NCI-H82 (cell line): ENCODE measurements at regions not wholly inside any gene's neighbourhood (a gene's known extent, or its start where the extent isn't known, plus 50 kb on each side); places are given as distances from the start of the nearest gene placed in this dataset.
"Not testable (repeated sequence)": the region's sequence is repeated elsewhere in the genome, so short reads cannot be mapped to it uniquely, and the experiment has no call there.

Experiments
- DNase-seq: peaks from one replicate; lab custom pipeline; 2025; lab: John Stamatoyannopoulos, UW

DNA sequence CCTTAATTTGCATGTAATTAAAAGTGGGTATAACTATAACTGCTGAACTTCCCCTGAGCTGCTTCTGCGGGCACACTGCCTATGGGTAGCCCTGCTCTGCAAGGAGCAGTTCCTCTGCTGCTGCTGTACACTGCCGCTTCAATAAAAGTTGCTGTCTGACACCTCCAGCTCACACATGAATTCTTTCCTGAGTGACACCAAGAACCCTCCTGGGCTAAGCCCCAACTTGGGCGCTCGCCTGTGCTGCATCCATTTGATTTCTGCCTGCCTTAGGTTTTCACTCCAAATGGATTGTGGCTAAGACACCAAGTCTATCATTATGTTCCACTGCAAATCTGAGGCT, 215.7 kb downstream of the ANAPC1 start:
- DNase-seq, result no peak

DNA sequence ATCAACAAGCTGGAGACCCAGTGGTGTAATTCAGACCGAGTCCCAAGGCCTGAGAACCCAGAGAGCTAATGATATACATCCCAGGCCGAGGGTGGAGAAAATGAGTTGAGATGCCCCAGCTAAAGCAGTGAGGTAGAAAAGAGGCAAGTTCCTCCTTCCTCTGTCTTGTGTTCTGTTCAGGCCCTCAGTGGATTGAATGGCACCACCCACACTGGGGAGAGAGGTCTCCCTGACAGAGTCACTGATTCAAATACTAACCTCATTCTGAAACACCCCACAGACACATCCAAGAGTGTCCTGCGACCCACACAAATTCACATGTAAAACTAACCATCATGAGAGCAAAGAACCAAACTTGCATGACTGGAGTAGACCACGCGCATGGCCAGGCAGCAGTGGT, 215.3 kb downstream of the ANAPC1 start:
- DNase-seq, result no peak

DNA sequence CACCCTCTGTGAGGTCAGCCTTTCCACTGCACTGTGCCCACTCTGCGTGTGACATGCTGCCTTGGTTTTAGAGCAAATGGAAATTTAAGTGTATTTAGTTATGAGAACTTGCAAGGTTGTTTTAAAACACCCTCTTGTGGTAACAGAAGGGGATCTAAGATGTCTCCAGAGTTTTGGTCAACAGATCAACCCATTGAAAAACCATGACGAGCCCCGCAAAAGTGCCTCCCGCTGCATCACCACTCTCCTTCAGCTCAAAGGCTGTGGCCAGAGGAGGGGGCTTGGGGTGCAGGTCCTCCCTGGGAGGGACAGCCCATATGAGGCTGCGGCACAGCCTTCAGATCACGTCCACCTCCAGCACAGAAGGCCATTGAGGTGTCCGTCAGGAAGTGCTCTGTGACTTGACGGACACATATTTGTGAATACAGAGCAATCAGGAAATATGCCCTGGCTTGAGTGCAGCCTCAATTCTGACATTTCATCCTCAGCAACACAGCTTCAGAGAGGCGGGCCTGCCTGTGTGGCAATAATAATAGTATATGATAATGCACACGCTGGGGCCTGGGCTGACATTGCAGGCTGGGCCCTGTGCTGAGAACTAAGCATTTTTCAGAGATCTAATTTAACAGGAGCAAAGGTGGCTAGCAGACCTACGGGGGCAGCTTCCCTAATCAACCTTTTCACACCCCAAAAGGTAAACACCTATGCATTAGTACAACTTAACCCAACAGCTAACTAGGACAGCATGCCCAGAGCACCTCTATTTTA, 213.9 kb downstream of the ANAPC1 start:
- no peak for DNase-seq

DNA sequence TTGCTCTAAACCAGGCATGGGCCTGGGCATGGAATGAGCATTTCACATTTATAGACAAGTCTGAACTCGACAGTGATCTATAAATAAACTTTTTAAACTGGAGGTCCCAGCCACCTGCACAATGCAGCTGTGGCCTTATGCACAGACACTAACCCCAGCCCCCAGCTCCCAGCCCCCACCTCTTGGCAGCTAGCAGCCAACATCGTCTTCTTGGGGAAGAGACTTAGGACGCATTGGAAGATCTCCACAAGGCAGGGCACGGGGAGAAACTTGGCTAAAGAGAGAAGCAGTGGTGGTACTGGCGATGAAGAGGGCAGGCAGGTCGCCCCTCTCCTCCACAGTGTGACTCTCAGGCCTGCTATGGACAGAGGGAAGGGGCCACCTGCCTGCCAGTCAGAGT, 213.2 kb downstream of the ANAPC1 start:
- no peak for DNase-seq

DNA sequence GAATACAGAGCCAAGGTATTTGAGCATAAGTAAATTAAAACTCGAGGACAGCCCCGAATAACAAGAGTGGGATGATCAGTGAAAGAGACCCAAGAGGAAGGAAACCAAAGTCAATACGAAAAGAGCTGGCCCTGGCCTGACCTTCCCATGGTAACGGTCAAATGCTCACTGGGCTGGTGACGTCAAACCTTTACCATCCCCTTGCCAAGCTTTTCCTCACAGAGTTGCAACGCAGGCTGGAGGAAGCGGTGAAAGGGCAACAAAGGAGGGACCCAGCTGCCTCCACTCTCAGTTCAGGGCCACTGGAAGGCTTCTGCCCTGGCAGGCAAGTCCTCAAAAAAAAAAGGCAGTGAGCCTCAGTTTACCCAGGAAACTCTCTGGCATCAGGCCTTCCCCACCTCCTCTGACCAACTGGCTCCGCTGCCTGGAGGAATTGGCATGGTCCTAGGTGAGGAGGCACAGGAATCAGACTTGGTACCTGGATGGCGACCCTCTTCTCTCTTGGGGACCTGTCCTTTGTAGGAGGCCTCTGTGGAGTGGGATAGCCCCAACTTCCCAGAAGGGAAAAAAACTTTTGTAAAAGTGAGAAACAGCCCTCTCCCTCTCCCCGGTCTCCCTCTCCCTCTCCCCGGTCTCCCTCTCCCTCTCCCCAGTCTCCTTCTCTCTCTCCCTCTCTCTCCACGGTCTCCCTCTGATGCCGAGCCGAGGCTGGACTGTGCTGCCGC, 212.4 kb downstream of the ANAPC1 start:
- DNase-seq, result no peak

DNA sequence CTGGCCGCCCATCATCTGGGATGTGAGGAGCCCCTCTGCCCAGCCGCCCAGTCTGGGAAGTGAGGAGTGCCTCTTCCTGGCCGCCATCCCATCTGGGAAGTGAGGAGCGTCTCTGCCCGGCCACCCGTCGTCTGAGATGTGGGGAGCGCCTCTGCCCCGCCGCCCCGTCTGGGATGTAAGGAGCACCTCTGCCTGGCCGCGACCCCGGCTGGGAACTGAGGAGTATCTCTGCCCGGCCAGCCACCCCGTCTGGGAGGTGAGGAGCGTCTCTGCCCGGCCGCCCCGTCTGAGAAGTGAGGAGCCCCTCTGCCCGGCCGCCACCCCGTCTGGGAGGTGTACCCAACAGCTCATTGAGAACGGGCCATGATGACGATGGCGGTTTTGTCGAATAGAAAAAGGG, 211.4 kb downstream of the ANAPC1 start:
- DNase-seq, result not testable (repeated sequence)

DNA sequence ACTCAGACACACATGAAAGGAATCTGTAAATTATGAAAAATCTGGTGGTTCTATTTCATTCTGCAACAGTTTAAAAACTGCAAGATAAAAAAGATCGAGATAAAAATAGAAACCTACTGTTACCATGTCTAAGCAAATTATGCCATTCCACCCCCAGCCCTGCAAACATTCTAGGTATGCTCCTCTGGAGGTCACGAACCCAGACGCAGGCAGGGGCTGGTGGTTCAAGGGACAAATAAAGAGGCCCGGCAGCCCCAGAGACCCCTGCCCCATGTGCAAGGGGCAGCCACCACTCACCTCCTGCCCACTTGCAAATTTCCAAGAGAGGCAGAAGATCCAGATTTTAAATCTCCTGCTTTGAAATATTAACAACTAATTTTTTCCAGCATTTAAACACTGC, 210.5 kb downstream of the ANAPC1 start:
- DNase-seq, result no peak

DNA sequence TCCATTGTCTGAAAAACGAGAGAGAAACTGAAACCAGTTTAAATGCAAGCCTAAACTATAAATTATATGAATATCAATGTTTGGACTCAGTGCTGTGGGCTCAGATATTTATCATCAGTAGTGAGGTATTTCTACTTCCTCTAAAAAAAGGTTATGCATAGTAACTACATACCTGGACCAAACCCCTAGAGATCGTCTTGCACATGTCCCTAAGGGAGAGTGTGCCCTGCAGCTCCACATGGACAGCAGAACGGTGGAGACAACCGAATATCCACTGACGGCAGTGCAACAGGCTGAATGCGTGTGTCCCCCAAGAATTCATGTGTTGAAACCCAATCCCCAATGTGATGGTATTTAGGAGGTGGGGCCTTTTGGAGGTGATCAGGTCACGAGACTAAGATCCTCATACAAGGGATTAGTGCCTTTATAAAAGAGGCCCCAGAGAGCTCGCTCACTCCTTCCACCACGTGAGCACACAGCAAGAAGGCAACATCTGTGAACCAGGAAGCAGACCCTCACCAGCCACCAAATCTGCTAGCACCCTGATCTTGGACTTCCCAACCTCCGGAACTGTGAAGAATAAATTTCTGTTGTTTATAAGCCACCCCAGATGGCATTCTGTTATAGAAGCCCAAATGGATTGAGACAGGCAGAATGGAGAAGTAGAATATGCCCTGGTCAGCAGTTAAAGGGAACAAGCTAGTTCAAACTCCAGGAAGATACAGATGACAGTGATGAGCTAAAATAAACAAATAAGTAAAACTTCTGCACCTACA, 208.4 kb downstream of the ANAPC1 start:
- DNase-seq, result no peak

DNA sequence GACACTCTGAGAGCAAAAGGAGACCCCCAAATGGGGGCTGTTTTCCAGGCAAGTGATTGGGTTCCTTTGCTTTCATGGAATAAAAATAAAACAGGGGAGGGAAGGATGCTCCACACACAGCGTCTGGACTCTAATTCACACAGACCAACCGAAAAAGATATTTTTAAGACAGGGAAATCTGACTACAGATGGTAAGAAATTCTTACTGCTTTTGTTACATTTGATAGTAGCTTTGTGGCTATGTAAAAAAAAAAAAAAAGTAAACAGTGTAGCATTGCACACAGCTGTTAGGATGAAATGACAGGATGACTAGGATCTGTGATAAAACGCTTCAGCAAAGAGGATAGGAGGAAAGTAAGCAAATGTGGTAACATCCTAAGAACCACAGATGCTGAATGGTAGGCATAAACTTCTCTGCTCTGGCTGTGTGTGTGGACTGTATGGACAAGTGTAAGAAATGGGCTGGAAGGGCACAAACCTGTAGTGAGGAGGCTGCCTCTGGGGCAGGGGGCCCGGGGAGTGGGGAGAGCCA, 207.6 kb downstream of the ANAPC1 start:
- DNase-seq, result no peak

DNA sequence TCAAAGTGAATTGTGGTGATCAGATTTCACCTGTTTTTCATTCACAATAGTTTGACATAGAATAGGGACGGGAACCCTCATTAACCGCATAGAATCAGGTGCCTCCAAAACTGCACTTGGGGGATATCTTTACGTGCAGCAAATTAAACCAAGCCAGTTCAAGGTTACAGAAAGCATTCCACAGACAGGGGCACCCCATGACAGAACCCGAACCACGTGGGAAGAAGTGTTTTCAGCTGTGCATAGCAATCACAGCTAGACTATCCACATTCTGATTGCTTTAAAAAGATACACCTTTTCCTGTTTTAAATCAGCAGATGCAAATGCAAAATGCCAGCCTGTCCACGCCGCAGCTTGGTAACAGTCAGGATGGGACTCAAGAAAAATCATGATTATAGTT, 205.8 kb downstream of the ANAPC1 start:
- no peak for DNase-seq

DNA sequence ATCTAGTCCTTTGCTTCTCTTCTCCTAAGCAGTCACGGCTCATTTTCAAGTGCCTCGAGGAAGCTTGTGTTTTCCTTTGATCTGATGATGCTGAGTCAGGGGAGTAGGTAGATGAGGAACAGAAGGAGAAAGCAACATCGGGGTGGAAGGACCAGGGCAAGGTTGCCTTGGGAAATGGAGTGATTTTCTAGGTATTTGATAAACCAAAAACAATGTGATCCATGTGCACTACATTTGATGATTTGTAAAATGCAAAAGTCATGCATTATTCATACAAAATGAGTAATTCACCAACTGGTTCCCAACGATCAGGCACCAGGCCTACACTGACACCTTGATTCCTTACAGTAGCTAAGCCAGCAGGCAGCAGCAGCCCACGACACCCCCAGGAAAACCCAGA, 205.3 kb downstream of the ANAPC1 start:
- DNase-seq, result no peak

DNA sequence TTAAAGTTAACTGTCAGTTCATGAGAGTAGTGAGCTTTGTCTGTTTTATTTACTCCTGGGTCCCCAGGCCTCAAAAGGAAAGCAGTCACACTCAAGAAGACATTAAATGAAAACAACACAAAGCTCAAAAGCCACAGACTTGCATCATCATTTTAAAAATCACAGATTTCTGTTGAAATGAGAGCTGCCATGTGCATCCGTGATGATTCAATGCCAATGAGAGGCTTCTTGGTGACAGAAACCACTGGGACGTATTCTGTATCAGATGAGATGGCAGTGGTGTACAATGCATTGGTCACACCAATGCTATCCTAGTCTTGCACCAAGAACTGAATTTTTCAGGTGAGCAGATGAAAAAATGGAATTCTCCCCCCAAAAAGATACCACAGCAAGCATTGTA, 204.8 kb downstream of the ANAPC1 start:
- no peak for DNase-seq

DNA sequence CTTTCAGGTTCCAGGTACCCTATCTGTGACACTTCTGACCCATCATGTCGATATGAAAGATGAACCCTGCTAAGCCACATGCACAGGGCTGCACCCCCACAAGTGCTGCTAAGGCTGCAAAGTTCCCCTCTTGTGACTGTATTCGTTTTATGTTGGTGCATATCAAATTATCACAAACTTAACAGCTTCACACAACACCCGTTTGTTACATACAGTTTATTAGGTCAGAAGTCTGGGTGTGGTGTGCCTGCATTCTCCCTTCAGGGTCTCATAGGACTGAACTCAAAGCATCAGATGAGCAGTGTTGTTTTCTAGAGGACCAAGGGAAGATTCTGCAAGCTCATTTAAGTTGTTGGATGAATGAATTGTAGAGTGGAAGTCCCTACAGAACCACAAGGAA, 199.4 kb downstream of the ANAPC1 start:
- DNase-seq, result no peak

DNA sequence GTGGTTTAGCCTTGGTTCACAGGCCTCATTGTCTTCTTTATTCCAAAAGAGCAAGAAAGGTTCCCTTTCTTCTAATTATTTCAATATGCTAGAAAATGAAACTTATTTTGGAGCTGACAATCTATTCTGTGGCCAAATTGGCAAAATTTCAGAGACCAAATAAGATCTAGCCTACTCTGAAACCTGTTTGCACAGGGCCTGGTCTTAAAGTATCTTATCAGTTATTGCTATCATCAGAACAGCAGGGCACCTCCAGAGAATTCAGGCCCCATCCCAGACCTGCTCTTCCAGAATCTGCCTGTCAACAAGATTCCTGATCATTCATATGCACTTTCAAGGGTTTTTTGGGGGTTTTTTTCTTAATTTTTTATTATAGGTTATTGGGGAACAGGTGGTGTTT, 198.7 kb downstream of the ANAPC1 start:
- DNase-seq, result no peak

DNA sequence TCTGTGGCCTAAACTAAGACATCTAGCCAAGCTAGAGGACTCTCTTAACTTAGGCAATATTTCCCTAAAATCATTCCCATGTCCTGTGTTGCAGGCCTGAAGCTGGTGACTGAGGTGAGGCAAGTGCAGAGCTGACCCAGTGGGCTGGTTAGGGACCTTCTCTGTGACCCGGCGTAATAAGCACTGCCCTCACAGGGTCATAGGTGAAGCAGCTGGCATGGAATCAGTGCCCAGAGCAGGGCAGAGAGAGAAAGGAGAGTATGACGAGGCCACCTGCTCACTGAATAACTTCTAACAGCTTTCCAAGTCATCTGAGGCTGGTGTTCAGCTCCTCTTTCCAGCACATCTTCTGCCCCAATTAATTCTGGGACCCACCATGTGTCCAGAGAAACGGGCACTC, 197.0 kb downstream of the ANAPC1 start:
- DNase-seq, result no peak

DNA sequence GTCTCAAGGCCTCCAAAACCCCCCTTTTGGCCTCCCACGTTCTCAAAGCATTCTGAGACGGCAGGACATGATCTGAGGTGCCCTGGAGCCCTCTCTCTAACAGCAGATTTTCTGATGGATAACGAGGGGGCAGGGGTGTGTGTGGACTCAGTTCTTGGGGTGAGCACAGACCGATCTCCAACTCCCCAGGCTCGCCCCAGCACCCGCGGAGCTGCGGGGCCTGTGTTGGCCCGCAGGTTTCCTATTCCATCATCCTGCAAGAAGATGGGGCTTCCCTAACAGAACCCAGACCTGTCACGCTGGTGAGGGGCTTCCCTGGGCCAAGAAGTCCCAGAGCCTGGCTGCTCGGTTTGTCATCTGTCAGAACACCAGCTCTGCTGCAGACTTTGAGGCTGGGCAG, 196.1 kb downstream of the ANAPC1 start:
- DNase-seq, result no peak

DNA sequence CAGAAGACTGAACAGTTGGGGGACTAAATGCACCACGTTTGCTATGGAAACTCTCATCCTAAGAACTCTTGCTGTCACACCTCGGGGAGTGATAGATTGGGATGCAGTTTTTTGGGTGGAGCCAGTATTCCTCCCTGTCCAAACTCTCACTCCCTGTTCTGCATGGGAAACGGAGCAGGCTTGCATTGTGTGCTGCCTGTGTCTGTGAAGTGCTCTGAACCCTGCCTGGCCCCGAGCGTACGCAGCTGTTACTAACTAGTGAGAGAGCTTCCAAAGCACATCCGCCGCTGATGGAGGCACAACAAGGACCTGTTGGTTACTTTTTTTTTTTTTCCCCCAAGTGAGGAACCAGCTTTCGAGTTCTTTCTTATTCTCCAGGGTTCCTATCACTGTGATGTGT, 195.5 kb downstream of the ANAPC1 start:
- no peak for DNase-seq

DNA sequence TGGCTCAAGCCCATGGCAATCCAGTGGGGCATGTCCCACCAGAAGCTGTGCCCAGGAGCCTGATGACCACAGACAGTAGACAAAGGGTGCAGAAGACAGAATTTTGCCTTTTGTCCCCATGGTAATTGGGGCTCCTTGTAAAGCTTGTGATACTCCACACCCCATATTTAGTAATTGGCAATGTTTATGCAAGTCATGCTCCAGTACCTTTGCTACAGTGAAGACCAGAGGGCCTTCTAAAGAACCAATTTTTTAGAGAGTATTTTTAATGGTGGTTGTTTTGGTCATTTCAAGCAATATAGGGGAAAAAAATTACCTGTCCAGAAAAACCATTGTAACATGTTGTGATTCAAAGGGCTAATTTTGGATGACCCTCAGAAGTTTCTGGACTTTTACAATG, 194.8 kb downstream of the ANAPC1 start:
- DNase-seq, result no peak

DNA sequence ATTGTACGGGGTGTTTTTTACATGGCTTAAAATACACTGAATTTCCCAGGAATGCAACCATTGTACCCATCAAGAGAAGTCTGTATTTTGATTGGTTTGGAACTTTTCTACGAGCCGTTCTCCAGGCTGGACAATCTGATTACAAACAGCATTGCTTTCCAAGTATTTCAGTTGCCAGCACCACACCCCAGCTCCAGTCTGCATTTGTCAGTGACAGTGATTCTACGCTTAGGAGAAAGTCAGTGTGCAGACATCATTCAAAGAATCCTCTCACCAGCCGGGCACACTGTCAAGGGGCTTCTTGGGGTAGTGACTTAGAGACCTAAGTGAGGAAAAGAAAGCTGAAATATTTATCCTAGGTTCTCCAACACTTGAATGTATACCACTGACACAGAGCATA, 194.1 kb downstream of the ANAPC1 start:
- no peak for DNase-seq

DNA sequence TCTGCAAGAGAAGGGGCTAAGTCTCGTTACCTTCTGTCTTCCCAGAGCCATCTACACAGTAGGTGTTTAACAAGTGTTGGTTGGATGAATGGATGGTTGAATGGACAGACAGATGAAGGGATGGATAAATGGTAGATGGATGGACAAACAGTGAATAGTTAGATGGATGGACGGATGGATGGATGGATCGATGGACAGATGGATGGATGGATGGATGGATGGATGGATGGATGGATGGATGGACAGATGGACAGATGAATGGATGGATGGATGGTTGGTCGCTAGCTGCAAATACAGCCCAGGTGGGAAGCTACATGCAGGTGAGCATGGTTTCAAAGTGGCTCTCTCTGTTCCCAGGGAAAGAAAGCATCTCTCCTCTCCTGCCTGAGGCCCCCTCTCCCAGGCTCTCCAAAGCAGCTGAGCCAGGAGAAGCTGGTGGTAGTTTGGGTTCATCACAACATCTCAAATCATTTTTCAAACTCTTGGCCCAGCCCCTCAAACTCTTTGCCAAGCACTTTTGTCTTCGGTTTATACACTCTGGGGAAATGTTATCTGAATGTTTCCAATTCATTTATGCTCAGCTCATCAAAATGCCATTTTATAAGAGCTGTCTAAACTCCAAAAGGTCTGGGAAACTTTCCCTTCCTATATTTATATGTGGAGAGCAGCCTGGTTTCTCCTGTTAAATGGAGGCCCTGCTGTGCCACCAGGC, 192.7 kb downstream of the ANAPC1 start:
- no peak for DNase-seq

DNA sequence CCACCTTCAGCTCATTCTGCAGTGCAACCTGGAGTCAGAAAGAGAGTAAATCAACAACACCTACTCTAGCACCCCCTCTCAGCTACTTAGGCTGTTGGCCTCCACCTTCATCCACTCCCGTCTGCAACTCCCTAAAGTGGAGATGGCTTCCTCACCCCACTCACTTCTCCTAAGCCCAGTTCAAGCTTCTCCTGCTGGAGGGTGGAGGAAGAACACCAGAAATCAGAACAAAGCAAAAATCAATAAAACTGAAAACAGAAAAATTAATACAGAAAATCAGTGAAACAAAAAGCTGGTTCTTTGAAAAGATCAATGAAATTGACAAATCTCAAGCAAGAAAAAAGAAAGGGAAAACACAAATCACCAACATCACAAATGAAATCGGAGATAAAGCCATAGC, 191.7 kb downstream of the ANAPC1 start:
- no peak for DNase-seq

DNA sequence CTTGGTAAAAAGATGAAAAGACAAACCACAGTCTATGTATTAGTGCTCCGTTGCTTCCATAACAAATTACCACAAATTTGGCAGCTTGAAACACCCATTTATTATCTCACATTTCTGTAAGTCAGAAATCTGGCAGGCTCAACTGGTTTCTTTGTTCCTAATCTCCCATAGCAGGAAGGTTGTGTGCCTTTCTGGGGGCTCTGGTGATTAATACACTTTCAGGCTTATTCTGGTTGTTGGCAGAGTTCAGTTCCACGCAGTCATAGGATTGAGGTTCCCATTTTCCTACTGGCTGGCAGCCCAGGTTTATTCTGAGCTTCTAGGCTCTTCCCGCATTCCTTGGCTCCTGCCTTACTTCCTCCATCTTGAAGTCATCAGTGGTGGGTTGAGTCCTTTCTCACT, 189.3 kb downstream of the ANAPC1 start:
- no peak for DNase-seq
